Spleen (tissue), 11 donors: ENCODE measurements at regions not wholly inside any gene's neighbourhood (a gene's known extent, or its start where the extent isn't known, plus 50 kb on each side); places are given as distances from the start of the nearest gene placed in this dataset.

Source experiments
- DNase-seq: peaks from one replicate; pipeline ENCODE4 v3.0.0-alpha.2; 2020
- H3K27ac ChIP-seq, 8 donors: fragments of 200-600 bp; sonication (generic) in 7 of 8; 1 replicate in 4 of 8; 2 replicates in 4 of 8; pipeline versions ENCODE4 v1.5.0 to v1.8.0; 2016 to 2021; ENCODE audit warnings: inconsistent platforms in 4 of 8, mild to moderate bottlenecking in 4 of 8, moderate library complexity in 1 of 8
- H3K27me3 ChIP-seq, 7 donors: fragments of 200-600 bp; sonication (generic) in 6 of 7; replicated peaks in 1 of 7; 1 replicate in 4 of 7; 2 replicates in 3 of 7; pipeline versions ENCODE4 v1.5.0 to v1.8.0; 2016 to 2021; ENCODE audit warnings: inconsistent platforms in 3 of 7, mild to moderate bottlenecking in 1 of 7
- H3K36me3 ChIP-seq, 6 donors: fragments of 200-600 bp; sonication (generic) in 5 of 6; 1 replicate in 4 of 6; 2 replicates in 2 of 6; pipeline versions ENCODE4 v1.5.0 to v1.8.0; 2016 to 2021; ENCODE audit warnings: inconsistent platforms in 2 of 6
- H3K4me1 ChIP-seq, 6 donors: fragments of 200-600 bp; sonication (generic) in 5 of 6; 1 replicate in 3 of 6; 2 replicates in 3 of 6; pipeline versions ENCODE4 v1.5.0 to v1.8.0; 2016 to 2021; ENCODE audit warnings: inconsistent platforms in 3 of 6
- H3K4me3 ChIP-seq, 8 donors: fragments of 200-600 bp; sonication (generic) in 7 of 8; 1 replicate in 4 of 8; 2 replicates in 4 of 8; pipeline versions ENCODE4 v1.5.0 to v1.8.0; 2016 to 2021; ENCODE audit warnings: inconsistent platforms in 4 of 8, mild to moderate bottlenecking in 4 of 8, moderate library complexity in 2 of 8
- H3K9me3 ChIP-seq, 8 donors: fragments of 200-600 bp; sonication (generic) in 7 of 8; 1 replicate in 4 of 8; 2 replicates in 4 of 8; pipeline versions ENCODE4 v1.5.0 to v1.8.0; 2016 to 2021; ENCODE audit warnings: inconsistent platforms in 4 of 8
- POLR2A ChIP-seq, 3 donors: fragments of 450-650 bp; IDR thresholded peaks; one replicate each; pipeline ENCODE4 v1.5.1; 2017; ENCODE audit warnings: antibody characterized with exemption in 3 of 3, mild to moderate bottlenecking in 1 of 3
- POLR2AphosphoS5 ChIP-seq, 3 donors: sonication (generic); formaldehyde crosslinking; IDR thresholded peaks; one replicate each; pipeline ENCODE4 v1.5.1; 2017; ENCODE audit warnings: antibody characterized with exemption in 3 of 3
- WGBS, 5 donors: extraction: QIAGEN DNeasy Blood & Tissue Kit in 3 of 5; methylation state at CpG; one replicate each; pipeline versions ENCODE4 v1.1.5 to v1.1.7; 2013 to 2018; 5-methylcytosine and 5-hydroxymethylcytosine counted together
- intact Hi-C: fragments of 100-400 bp; cut with DNase I; formaldehyde crosslinking; loops from one replicate; pipeline ENCODE4 v1.15.0; 2023; ENCODE audit warnings: low total_unique reads
- TF ChIP-seq, protein P1 (sequence below), 11 experiments: fragments of 200-600 bp in 7 of 11; fragments of 450-650 bp in 4 of 11; sonication (generic) in 4 of 11; IDR thresholded peaks in 8 of 11; conservative IDR thresholded peaks in 3 of 11; 1 replicate in 7 of 11; 2 replicates in 4 of 11; pipeline versions ENCODE4 v1.4.0 to v1.8.0; 2016 to 2021; ENCODE audit warnings: antibody characterized with exemption in 11 of 11, inconsistent platforms in 4 of 11, mild to moderate bottlenecking in 1 of 11
- donor health status: healthy with polysubstance abuse.
- donor health status: DM: no; HTN: no; CAD: no; lungs with moderate emphysema.
- donor health status: DM: no; HTN: no; CAD: no.
- donor health status: Bipolar disorder and iron deficiency.
- donor health status: healthy.
- donor health status: DM: no; HTN: no; CAD: no.
- donor health status: DM: yes; HTN: yes; CAD: no.

DNA sequence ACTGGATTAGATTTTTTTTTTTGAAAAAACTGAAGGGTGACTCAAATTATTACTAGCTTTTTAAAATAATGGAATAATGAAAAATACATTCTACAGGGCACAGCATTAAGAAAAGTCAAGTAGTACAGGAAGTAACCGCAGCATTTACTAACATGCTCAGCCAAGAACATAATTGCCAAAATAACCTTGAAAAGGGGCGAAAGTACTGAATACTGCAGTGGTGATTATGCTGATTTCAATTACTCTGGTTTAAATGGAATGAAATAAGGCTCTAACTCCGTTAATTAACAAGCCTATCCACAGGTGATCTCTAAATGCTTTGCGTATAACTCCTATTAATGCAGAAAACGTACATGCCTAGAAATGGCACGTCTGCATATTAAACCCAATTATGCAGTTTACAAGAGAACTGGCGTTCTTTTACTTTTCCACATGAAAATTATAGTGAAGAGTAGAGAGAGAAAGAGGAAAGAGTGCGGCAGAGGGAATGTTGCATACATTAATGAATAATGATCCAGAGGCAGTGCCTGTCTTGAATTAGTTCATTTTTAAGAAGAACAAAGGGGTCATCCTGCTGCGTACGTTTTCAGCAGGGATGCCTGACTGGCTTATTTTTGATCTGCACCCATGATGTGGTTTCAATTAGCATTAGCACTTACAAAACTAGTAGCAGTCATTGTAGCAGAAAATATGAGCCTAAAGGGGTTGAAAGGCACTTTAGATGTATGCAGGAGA, 612.4 kb downstream of the NYAP2 start:
- H3K27me3 ChIP-seq = peaks cover 0 to 2% (median 0%) of the 10 kb centered on the region in 7 donors
- H3K36me3 ChIP-seq = no peaks in the 10 kb centered on the region
- intact Hi-C loops = no loop called here
- TF ChIP-seq, protein P1, sequence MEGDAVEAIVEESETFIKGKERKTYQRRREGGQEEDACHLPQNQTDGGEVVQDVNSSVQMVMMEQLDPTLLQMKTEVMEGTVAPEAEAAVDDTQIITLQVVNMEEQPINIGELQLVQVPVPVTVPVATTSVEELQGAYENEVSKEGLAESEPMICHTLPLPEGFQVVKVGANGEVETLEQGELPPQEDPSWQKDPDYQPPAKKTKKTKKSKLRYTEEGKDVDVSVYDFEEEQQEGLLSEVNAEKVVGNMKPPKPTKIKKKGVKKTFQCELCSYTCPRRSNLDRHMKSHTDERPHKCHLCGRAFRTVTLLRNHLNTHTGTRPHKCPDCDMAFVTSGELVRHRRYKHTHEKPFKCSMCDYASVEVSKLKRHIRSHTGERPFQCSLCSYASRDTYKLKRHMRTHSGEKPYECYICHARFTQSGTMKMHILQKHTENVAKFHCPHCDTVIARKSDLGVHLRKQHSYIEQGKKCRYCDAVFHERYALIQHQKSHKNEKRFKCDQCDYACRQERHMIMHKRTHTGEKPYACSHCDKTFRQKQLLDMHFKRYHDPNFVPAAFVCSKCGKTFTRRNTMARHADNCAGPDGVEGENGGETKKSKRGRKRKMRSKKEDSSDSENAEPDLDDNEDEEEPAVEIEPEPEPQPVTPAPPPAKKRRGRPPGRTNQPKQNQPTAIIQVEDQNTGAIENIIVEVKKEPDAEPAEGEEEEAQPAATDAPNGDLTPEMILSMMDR (IDR thresholded peaks at IDR 0.05 in 8 of 11, conservative IDR thresholded peaks at IDR 0.05 in 3 of 11) = no peak
- TF ChIP-seq POLR2AphosphoS5 (IDR thresholded peaks at IDR 0.05) (no peak), POLR2A (IDR thresholded peaks at IDR 0.05) (no peak)
- H3K27ac ChIP-seq = no peak overlapping the region
- 80 to 84% (median 83%) methylated on average over 10 of the region's 10 CpGs for whole genome bisulfite sequencing, 5 donors
- DNase-seq = no peak
- H3K4me3 ChIP-seq = no peak overlapping the region
- H3K9me3 ChIP-seq = no peaks in the 10 kb centered on the region
- no peaks in the 10 kb centered on the region for H3K4me1 ChIP-seq

DNA sequence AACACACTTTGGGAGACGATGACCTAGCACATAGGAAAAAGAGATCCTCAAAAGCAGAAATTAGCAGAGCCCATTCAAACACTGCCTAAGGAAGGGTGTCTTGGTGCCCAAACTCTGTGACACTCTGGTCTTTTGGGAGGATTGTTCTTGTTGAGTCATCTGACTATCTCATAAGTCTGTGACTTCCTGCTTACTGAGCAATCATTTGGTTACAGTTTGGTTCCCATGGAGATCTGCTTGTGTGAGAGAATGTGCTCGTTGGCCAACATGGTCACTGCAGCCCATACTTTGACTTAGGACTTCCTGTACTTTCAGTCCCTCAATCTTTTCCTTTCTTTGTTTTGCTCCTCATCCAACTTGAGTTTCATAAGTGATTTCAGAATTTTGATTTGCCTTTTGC, 602.9 kb downstream of the NYAP2 start:
- H3K4me1 ChIP-seq = no peaks in the 10 kb centered on the region
- H3K4me3 ChIP-seq = no peak overlapping the region
- H3K27me3 ChIP-seq = no peaks in the 10 kb centered on the region
- H3K27ac ChIP-seq = peak overlapping the region in 7 of 8 donors; percentile 10 to 71 (median 48)
- WGBS, 5 donors = 48 to 54% (median 50%) methylated on average over 2 of the region's 2 CpGs
- H3K9me3 ChIP-seq = no peaks in the 10 kb centered on the region
- intact Hi-C loops = no loop called here
- no peaks in the 10 kb centered on the region for H3K36me3 ChIP-seq
- TF ChIP-seq POLR2A (IDR thresholded peaks at IDR 0.05) (no peak), POLR2AphosphoS5 (IDR thresholded peaks at IDR 0.05) (no peak)
- TF ChIP-seq, protein P1 (IDR thresholded peaks at IDR 0.05 in 8 of 11, conservative IDR thresholded peaks at IDR 0.05 in 3 of 11) = no peak
- no peak for DNase-seq

DNA sequence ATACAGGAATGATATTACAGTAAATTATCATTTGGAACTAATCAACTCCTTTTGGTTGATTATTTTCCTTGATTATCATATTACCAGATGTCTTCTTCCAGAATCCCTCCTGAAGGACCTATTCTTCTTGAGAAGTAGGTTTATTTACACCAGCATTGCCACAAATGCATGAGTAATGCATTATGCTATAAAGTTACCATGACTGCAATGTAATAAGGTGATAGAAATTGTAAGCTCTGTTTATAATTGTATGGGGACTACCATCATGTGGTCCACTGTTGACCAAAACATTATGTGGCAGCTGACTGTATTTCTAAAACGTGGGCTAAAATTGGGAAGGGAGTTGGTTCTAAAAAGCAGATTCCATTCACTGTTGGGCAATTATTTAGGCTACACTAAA, 602.2 kb downstream of the NYAP2 start:
- Histone ChIP-seq H3K4me1 (no peaks in the 10 kb centered on the region), H3K27ac (peak overlapping the region in 4 of 8 donors; percentile 42 to 71 (median 52)), H3K27me3 (no peaks in the 10 kb centered on the region), H3K4me3 (no peak overlapping the region), H3K9me3 (no peaks in the 10 kb centered on the region), H3K36me3 (no peaks in the 10 kb centered on the region)
- no peak for DNase-seq
- intact Hi-C loops = no loop called here
- 65 to 86% (median 69%) methylated on average over 1 of the region's 1 CpG for WGBS, 5 donors
- TF ChIP-seq, protein P1 (IDR thresholded peaks at IDR 0.05 in 8 of 11, conservative IDR thresholded peaks at IDR 0.05 in 3 of 11) = no peak
- no peak for TF ChIP-seq POLR2A (IDR thresholded peaks at IDR 0.05)
- TF ChIP-seq POLR2AphosphoS5 (IDR thresholded peaks at IDR 0.05) = no peak

DNA sequence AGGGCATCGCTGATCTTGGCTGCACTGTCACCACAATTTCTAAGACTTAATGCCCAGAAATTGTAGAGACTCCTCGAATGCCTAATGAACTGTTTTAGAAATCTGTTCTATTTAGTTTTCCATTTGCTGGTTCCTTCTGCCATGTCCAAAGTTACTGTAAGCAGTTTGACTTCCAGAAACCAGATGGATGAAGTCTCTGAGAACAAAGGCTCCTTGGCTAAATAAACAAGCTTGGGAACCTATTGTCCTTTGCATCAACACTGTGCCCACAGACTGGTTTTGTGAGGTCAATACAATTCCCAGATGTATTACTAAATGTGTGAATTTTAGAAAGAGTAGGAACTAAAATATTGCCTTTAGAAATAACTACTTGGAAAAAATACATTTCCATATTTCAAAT, 600.2 kb downstream of the NYAP2 start:
- no peaks in the 10 kb centered on the region for H3K27me3 ChIP-seq
- H3K36me3 ChIP-seq = no peaks in the 10 kb centered on the region
- H3K9me3 ChIP-seq = no peaks in the 10 kb centered on the region
- no peak overlapping the region for H3K27ac ChIP-seq
- TF ChIP-seq, protein P1 (IDR thresholded peaks at IDR 0.05 in 8 of 11, conservative IDR thresholded peaks at IDR 0.05 in 3 of 11) = no peak
- TF ChIP-seq POLR2AphosphoS5 (IDR thresholded peaks at IDR 0.05) (no peak), POLR2A (IDR thresholded peaks at IDR 0.05) (no peak)
- no peak for DNase-seq
- intact Hi-C loops = no loop called here
- H3K4me1 ChIP-seq = no peaks in the 10 kb centered on the region
- WGBS, 5 donors = 73 to 88% (median 77%) methylated on average over 2 of the region's 2 CpGs
- H3K4me3 ChIP-seq = no peak overlapping the region
